ENCODE measurements at regions not wholly inside any gene's neighbourhood (a gene's known extent, or its start where the extent isn't known, plus 50 kb on each side); places are given as distances from the start of the nearest gene placed in this dataset.

DNA sequence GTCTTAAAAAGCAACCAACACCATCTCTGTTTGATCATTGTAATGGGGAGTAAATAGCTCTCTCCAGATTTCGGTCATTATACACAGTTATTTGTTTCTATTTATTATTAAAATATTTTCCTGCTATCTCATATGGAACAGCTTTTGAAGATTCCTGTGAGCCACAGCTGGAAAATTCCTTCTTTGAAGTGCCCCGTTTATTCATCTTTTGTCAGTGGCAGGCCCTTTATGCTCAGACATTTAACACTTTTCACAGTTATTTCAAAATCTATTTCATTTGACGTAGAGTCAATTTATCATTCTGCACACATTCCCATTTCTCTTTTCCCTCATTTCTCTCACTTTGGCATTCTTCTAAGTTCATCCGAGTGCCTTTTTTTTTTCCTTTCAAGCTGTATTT is 245.9 kb upstream of the ELAC2 start:
- Histone ChIP-seq H3K4me1 (ENCODE audit: control insufficient read depth in 1 of 2, insufficient read depth in 2 of 2, low read length in 2 of 2) (no peaks in the 10 kb centered on the region), H3K27ac (ENCODE audit: low read depth in 1 of 2, low read length in 2 of 2) (no peak overlapping the region), H3K4me3 (ENCODE audit: low read length in 2 of 2) (no peak overlapping the region), H3K36me3 (ENCODE audit: control insufficient read depth in 1 of 2, insufficient read depth in 2 of 2, low read length in 1 of 2) (no peaks in the 10 kb centered on the region), H3K27me3 (ENCODE audit: control insufficient read depth in 1 of 2, insufficient read depth in 2 of 2, low read length in 1 of 2) (no peaks in the 10 kb centered on the region), H3K9me3 (ENCODE audit: control insufficient read depth, low read length) (no peaks in the 10 kb centered on the region)
- ATAC-seq (ENCODE audit: low FRiP score) = no peak
- DNase-seq = no peak
- intact Hi-C loops (cut with DNase I) = no loop called here
- WGBS, 2 donors = 23 to 35% methylated on average over 4 of the region's 4 CpGs

DNA sequence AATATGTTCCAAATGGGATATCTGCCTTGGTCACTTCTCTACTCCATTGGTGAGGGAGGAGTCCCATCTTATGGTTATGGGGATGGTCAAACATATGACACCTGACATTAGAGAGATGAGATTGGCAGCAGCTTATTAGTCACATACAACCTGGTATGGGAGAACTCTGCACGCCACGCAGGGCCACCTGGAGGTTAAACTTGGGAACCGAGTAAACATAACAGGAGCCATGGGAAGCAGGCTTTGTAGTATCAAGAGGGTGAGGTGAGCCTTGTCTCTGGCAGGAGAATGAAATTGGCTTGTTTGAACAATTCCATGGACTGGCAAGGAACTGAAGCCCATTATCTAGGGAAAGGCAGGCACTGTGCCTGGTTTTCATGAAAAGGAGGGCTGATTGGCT is 238.7 kb upstream of the ELAC2 start:
- no peak overlapping the region for H3K27ac ChIP-seq (ENCODE audit: low read depth in 1 of 2, low read length in 2 of 2)
- intact Hi-C loops (cut with DNase I) = no loop called here
- H3K27me3 ChIP-seq (ENCODE audit: control insufficient read depth in 1 of 2, insufficient read depth in 2 of 2, low read length in 1 of 2) = no peaks in the 10 kb centered on the region
- no peaks in the 10 kb centered on the region for H3K4me1 ChIP-seq (ENCODE audit: control insufficient read depth in 1 of 2, insufficient read depth in 2 of 2, low read length in 2 of 2)
- no peaks in the 10 kb centered on the region for H3K36me3 ChIP-seq (ENCODE audit: control insufficient read depth in 1 of 2, insufficient read depth in 2 of 2, low read length in 1 of 2)
- DNase-seq (no peak), ATAC-seq (ENCODE audit: low FRiP score) (no peak)
- 83 to 92% methylated on average over 3 of the region's 3 CpGs for WGBS, 2 donors
- peaks cover 2% of the 10 kb centered on the region for H3K9me3 ChIP-seq (ENCODE audit: control insufficient read depth, low read length)
- no peak overlapping the region for H3K4me3 ChIP-seq (ENCODE audit: low read length in 2 of 2)

DNA sequence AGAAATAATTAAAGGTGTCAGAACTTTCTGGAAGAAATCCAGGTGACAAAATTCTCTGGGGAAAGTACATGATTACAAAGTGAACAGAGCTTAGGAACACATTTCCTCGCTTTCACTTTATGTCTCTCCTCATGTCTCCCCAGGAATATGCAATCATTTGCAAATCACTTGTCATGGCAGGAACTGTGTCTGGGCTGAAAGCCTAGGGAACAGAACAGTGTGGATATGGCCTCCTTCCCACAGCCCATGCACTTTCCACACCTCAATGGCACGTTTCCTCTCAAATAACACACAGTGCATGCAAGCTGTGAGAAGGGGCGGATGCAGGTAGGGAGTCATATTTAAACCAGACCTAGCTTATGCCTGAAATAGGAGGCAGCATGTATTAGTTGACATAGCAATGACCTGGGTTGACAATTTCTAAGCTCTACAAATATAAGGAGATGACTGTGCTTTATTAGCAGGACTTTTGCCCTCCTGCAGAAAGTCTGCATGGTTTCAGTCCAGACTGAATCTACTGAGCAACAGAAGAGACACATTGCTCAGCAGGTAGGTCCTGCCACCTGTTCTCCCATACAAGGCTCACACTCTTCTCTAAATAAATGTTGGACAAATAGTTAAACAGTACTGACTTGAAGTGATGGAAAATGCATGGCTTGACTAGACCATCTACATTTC is 236.0 kb upstream of the ELAC2 start:
- intact Hi-C loops (cut with DNase I) = no loop called here
- Histone ChIP-seq H3K27me3 (ENCODE audit: control insufficient read depth in 1 of 2, insufficient read depth in 2 of 2, low read length in 1 of 2) (no peaks in the 10 kb centered on the region), H3K36me3 (ENCODE audit: control insufficient read depth in 1 of 2, insufficient read depth in 2 of 2, low read length in 1 of 2) (no peaks in the 10 kb centered on the region), H3K27ac (ENCODE audit: low read depth in 1 of 2, low read length in 2 of 2) (no peak overlapping the region), H3K4me1 (ENCODE audit: control insufficient read depth in 1 of 2, insufficient read depth in 2 of 2, low read length in 2 of 2) (no peaks in the 10 kb centered on the region), H3K4me3 (ENCODE audit: low read length in 2 of 2) (no peak overlapping the region), H3K9me3 (ENCODE audit: control insufficient read depth, low read length) (peaks cover 2% of the 10 kb centered on the region)
- no peak for DNase-seq
- ATAC-seq (ENCODE audit: low FRiP score) = no peak
- WGBS, 2 donors = 70 to 74% methylated on average over 3 of the region's 3 CpGs

GRCh38 chr17:13244513-13244912 is 226.7 kb upstream of the ELAC2 start:
- Histone ChIP-seq H3K27ac (ENCODE audit: low read depth in 1 of 2, low read length in 2 of 2) (no peak overlapping the region), H3K4me3 (ENCODE audit: low read length in 2 of 2) (no peak overlapping the region), H3K27me3 (ENCODE audit: control insufficient read depth in 1 of 2, insufficient read depth in 2 of 2, low read length in 1 of 2) (no peaks in the 10 kb centered on the region), H3K36me3 (ENCODE audit: control insufficient read depth in 1 of 2, insufficient read depth in 2 of 2, low read length in 1 of 2) (no peaks in the 10 kb centered on the region), H3K9me3 (ENCODE audit: control insufficient read depth, low read length) (no peaks in the 10 kb centered on the region), H3K4me1 (ENCODE audit: control insufficient read depth in 1 of 2, insufficient read depth in 2 of 2, low read length in 2 of 2) (peaks cover 0 to 4% of the 10 kb centered on the region in 2 donors)
- no peak for DNase-seq
- WGBS, 2 donors = 86 to 95% methylated on average over 5 of the region's 5 CpGs
- intact Hi-C loops (cut with DNase I) = no loop called here
- no peak for ATAC-seq (ENCODE audit: low FRiP score)

- Histone ChIP-seq H3K27ac (ENCODE audit: low read depth in 1 of 2, low read length in 2 of 2) (no peak overlapping the region), H3K9me3 (ENCODE audit: control insufficient read depth, low read length) (no peaks in the 10 kb centered on the region), H3K4me3 (ENCODE audit: low read length in 2 of 2) (no peak overlapping the region), H3K4me1 (ENCODE audit: control insufficient read depth in 1 of 2, insufficient read depth in 2 of 2, low read length in 2 of 2) (peaks cover 0 to 4% of the 10 kb centered on the region in 2 donors), H3K27me3 (ENCODE audit: control insufficient read depth in 1 of 2, insufficient read depth in 2 of 2, low read length in 1 of 2) (no peaks in the 10 kb centered on the region), H3K36me3 (ENCODE audit: control insufficient read depth in 1 of 2, insufficient read depth in 2 of 2, low read length in 1 of 2) (no peaks in the 10 kb centered on the region)
- no peak for ATAC-seq (ENCODE audit: low FRiP score)
- WGBS, 2 donors = 81 to 91% methylated on average over 4 of the region's 4 CpGs
- no peak for DNase-seq
- intact Hi-C loops (cut with DNase I) = no loop called here
Measured at GRCh38 chr17:13243585-13243984, 225.8 kb upstream of the ELAC2 start.

DNA sequence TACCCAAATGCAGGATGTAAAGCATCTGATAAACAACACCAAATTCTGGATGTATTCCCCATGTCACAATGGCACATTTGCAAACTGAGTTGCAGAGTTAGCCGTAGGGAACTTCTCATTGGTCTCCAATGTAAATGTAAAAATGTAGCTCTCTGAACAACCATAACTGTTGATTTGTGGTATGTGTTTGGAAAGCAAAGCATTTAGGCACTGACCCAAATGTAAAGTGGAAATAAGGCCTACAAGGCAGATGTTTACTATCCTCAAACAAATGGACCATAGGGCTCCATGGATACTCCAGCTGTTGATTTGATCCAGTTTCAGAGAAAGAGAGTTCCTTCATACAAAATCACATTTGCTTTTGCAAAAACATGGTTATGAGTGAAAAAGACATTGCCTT is 223.0 kb upstream of the ELAC2 start:
- intact Hi-C loops (cut with DNase I) = no loop called here
- Histone ChIP-seq H3K36me3 (ENCODE audit: control insufficient read depth in 1 of 2, insufficient read depth in 2 of 2, low read length in 1 of 2) (no peaks in the 10 kb centered on the region), H3K4me3 (ENCODE audit: low read length in 2 of 2) (no peak overlapping the region), H3K4me1 (ENCODE audit: control insufficient read depth in 1 of 2, insufficient read depth in 2 of 2, low read length in 2 of 2) (peaks cover 0 to 4% of the 10 kb centered on the region in 2 donors), H3K27me3 (ENCODE audit: control insufficient read depth in 1 of 2, insufficient read depth in 2 of 2, low read length in 1 of 2) (no peaks in the 10 kb centered on the region), H3K9me3 (ENCODE audit: control insufficient read depth, low read length) (no peaks in the 10 kb centered on the region), H3K27ac (ENCODE audit: low read depth in 1 of 2, low read length in 2 of 2) (no peak overlapping the region)
- ATAC-seq (ENCODE audit: low FRiP score) = no peak
- no peak for DNase-seq
- WGBS, 2 donors = 68 to 80% methylated on average over 1 of the region's 1 CpG

DNA sequence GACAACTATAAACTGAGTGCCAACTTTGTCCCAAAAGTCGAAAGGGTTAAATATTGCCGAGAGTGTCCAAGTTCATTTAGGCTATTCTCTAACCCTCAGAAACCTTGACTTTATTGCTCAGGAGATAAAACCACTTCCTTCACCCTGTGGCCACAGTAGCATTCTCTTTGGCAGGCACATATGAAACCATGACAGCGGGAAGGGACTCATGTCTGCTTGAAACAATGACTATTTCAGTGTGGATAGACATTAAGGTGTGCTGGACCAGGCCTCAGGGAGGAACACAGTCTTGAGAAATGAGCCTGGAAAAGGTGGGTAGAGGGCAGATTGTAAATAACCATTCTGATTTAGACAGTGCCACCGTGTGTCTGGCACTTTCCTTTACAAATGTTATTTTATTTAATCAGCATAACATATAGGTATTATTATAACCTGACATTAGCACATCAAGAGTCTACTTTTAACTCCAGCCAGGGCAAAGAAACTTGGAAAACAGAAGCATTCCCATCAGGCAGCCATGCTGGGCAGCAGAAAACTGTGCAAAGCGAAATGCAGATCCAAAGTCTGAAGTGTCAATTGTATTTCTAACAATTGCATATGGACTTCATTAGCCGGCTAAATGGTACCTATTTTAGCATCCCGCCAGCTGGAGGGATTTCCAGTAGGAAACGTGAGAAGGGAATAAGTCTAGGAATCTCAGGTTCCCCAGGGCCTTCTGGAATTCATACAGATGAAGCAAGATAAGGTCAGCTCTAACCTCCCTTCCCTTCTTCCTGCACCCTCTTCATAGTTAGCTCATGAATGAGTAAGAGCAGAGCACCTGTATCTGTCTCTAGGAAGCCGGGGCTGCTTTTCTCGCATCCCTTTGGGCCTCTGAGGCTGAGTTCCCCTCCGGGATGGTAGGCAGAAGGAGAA is 212.8 kb upstream of the ELAC2 start:
- Histone ChIP-seq H3K9me3 (ENCODE audit: control insufficient read depth, low read length) (no peaks in the 10 kb centered on the region), H3K4me3 (ENCODE audit: low read length in 2 of 2) (no peak overlapping the region), H3K27me3 (ENCODE audit: control insufficient read depth in 1 of 2, insufficient read depth in 2 of 2, low read length in 1 of 2) (no peaks in the 10 kb centered on the region), H3K4me1 (ENCODE audit: control insufficient read depth in 1 of 2, insufficient read depth in 2 of 2, low read length in 2 of 2) (no peaks in the 10 kb centered on the region), H3K27ac (ENCODE audit: low read depth in 1 of 2, low read length in 2 of 2) (no peak overlapping the region), H3K36me3 (ENCODE audit: control insufficient read depth in 1 of 2, insufficient read depth in 2 of 2, low read length in 1 of 2) (no peaks in the 10 kb centered on the region)
- WGBS, 2 donors = 33% methylated on average over 11 of the region's 11 CpGs
- DNase-seq (no peak), ATAC-seq (ENCODE audit: low FRiP score) (no peak)
- intact Hi-C loops (cut with DNase I) = no loop called here

GRCh38 chr17:13228225-13228624 is 210.4 kb upstream of the ELAC2 start:
- no peak for ATAC-seq (ENCODE audit: low FRiP score)
- no peaks in the 10 kb centered on the region for H3K9me3 ChIP-seq (ENCODE audit: control insufficient read depth, low read length)
- H3K36me3 ChIP-seq (ENCODE audit: control insufficient read depth in 1 of 2, insufficient read depth in 2 of 2, low read length in 1 of 2) = no peaks in the 10 kb centered on the region
- H3K4me1 ChIP-seq (ENCODE audit: control insufficient read depth in 1 of 2, insufficient read depth in 2 of 2, low read length in 2 of 2) = no peaks in the 10 kb centered on the region
- H3K4me3 ChIP-seq (ENCODE audit: low read length in 2 of 2) = no peak overlapping the region
- 57 to 58% methylated on average over 2 of the region's 2 CpGs for WGBS, 2 donors
- no peak overlapping the region for H3K27ac ChIP-seq (ENCODE audit: low read depth in 1 of 2, low read length in 2 of 2)
- intact Hi-C loops (cut with DNase I) = no loop called here
- no peaks in the 10 kb centered on the region for H3K27me3 ChIP-seq (ENCODE audit: control insufficient read depth in 1 of 2, insufficient read depth in 2 of 2, low read length in 1 of 2)
- DNase-seq = no peak

DNA sequence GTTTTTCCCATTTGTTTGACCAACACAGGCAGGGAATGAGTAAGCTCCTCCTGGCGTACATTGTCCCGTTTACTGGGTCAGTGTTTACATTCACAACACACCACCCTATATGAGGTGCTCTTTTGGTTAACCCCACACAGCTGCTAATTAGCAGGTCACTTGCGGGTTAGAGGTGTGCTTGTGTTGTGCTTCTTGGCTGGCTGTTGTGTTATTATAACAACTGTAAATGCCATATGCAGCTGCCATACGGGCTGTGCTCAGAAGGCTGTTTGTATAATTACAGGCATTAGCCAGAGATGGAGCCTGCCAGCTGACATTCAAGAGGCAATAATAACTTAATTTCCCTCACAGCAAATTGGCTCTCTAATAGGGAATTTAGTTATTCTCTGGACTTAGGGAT is 205.1 kb upstream of the ELAC2 start:
- Histone ChIP-seq H3K36me3 (ENCODE audit: control insufficient read depth in 1 of 2, insufficient read depth in 2 of 2, low read length in 1 of 2) (no peaks in the 10 kb centered on the region), H3K4me1 (ENCODE audit: control insufficient read depth in 1 of 2, insufficient read depth in 2 of 2, low read length in 2 of 2) (no peaks in the 10 kb centered on the region), H3K4me3 (ENCODE audit: low read length in 2 of 2) (no peak overlapping the region), H3K27ac (ENCODE audit: low read depth in 1 of 2, low read length in 2 of 2) (no peak overlapping the region), H3K9me3 (ENCODE audit: control insufficient read depth, low read length) (no peaks in the 10 kb centered on the region), H3K27me3 (ENCODE audit: control insufficient read depth in 1 of 2, insufficient read depth in 2 of 2, low read length in 1 of 2) (no peaks in the 10 kb centered on the region)
- ATAC-seq (ENCODE audit: low FRiP score) (no peak), DNase-seq (no peak)
- WGBS, 2 donors = 12 to 13% methylated on average over 4 of the region's 4 CpGs
- intact Hi-C loops (cut with DNase I) = no loop called here

Data from aorta (tissue), 5 donors.